ENCODE measurements at regions not wholly inside any gene's neighbourhood (a gene's known extent, or its start where the extent isn't known, plus 50 kb on each side); places are given as distances from the start of the nearest gene placed in this dataset.
A peak's percentile ranks its signal among the peaks of the same experiment; 100 is the strongest.

GRCh38 chr1:96256130-96256790 lies 465.3 kb upstream of the PTBP2 start:
- DNase-seq (ENCODE audit: low read depth in 2 of 2) = no peak

- DNase-seq (ENCODE audit: low read depth in 2 of 2) = no peak
These were observed 462.2 kb upstream of the PTBP2 start for GRCh38 chr1:96259399-96259798.

- DNase-seq (ENCODE audit: low read depth in 2 of 2) = no peak
These were observed 440.1 kb upstream of the PTBP2 start for GRCh38 chr1:96281491-96281890.

- DNase-seq (ENCODE audit: low read depth in 2 of 2) = no peak
These were observed 431.6 kb upstream of the PTBP2 start for GRCh38 chr1:96290033-96290432.

- DNase-seq (ENCODE audit: low read depth in 2 of 2) = no peak
These were observed 430.8 kb upstream of the PTBP2 start for GRCh38 chr1:96290801-96291200.

GRCh38 chr1:96291468-96291867 lies 430.1 kb upstream of the PTBP2 start:
- DNase-seq (ENCODE audit: low read depth in 2 of 2) = no peak

- peak; percentile 3 to 12 for DNase-seq (ENCODE audit: low read depth in 2 of 2)
These were observed 429.4 kb upstream of the PTBP2 start for GRCh38 chr1:96292141-96292540.

- DNase-seq (ENCODE audit: low read depth in 2 of 2) = no peak
These were observed 424.6 kb upstream of the PTBP2 start for GRCh38 chr1:96296991-96297390.

- DNase-seq (ENCODE audit: low read depth in 2 of 2) = no peak
These were observed 414.6 kb upstream of the PTBP2 start for GRCh38 chr1:96306809-96307560.

- DNase-seq (ENCODE audit: low read depth in 2 of 2) = no peak
These were observed 413.3 kb upstream of the PTBP2 start for GRCh38 chr1:96308314-96308713.

GRCh38 chr1:96309783-96310182 lies 411.8 kb upstream of the PTBP2 start:
- DNase-seq (ENCODE audit: low read depth in 2 of 2) = peak; percentile 2 to 15

- DNase-seq (ENCODE audit: low read depth in 2 of 2) = peak in 1 of 2 donors; percentile 35
These were observed 408.4 kb upstream of the PTBP2 start for GRCh38 chr1:96313216-96313615.

- peak in 1 of 2 donors; percentile 64 for DNase-seq (ENCODE audit: low read depth in 2 of 2)
These were observed 392.5 kb upstream of the PTBP2 start for GRCh38 chr1:96329121-96329520.

GRCh38 chr1:96331596-96331995 lies 390.0 kb upstream of the PTBP2 start:
- DNase-seq (ENCODE audit: low read depth in 2 of 2) = no peak

GRCh38 chr1:96333522-96334235 lies 387.9 kb upstream of the PTBP2 start:
- peak in 1 of 2 donors; percentile 62 for DNase-seq (ENCODE audit: low read depth in 2 of 2)

- no peak for DNase-seq (ENCODE audit: low read depth in 2 of 2)
These were observed 387.4 kb upstream of the PTBP2 start for GRCh38 chr1:96334236-96334557.

- no peak for DNase-seq (ENCODE audit: low read depth in 2 of 2)
These were observed 383.0 kb upstream of the PTBP2 start for GRCh38 chr1:96338622-96339021.

- DNase-seq (ENCODE audit: low read depth in 2 of 2) = no peak
These were observed 380.9 kb upstream of the PTBP2 start for GRCh38 chr1:96340686-96341085.

- peak in 1 of 2 donors; percentile 37 for DNase-seq (ENCODE audit: low read depth in 2 of 2)
These were observed 374.9 kb upstream of the PTBP2 start for GRCh38 chr1:96346719-96347118.

- DNase-seq (ENCODE audit: low read depth in 2 of 2) = no peak
These were observed 371.7 kb upstream of the PTBP2 start for GRCh38 chr1:96349896-96350295.

- DNase-seq (ENCODE audit: low read depth in 2 of 2) = no peak
These were observed 368.9 kb upstream of the PTBP2 start for GRCh38 chr1:96352733-96353132.

GRCh38 chr1:96355521-96355920 lies 366.1 kb upstream of the PTBP2 start:
- DNase-seq (ENCODE audit: low read depth in 2 of 2) = peak in 1 of 2 donors; percentile 43

- DNase-seq (ENCODE audit: low read depth in 2 of 2) = no peak
These were observed 365.6 kb upstream of the PTBP2 start for GRCh38 chr1:96355961-96356360.
